ENCODE measurements at regions not wholly inside any gene's neighbourhood (a gene's known extent, or its start where the extent isn't known, plus 50 kb on each side); places are given as distances from the start of the nearest gene placed in this dataset.

- no peak for DNase-seq
These were observed 110.9 kb upstream of the SSTR4 start for GRCh38 chr20:22924046-22924737.

GRCh38 chr20:22924949-22925612 is 110.0 kb upstream of the SSTR4 start:
- no peak for DNase-seq

- no peak for DNase-seq
These were observed 109.5 kb upstream of the SSTR4 start for GRCh38 chr20:22925613-22925983.

GRCh38 chr20:22927537-22927936 is 107.6 kb upstream of the SSTR4 start:
- DNase-seq = no peak

GRCh38 chr20:22928679-22929078 is 106.4 kb upstream of the SSTR4 start:
- no peak for DNase-seq

- no peak for DNase-seq
These were observed 105.5 kb upstream of the SSTR4 start for GRCh38 chr20:22929661-22930060.

GRCh38 chr20:22931653-22932608 is 103.2 kb upstream of the SSTR4 start:
- DNase-seq = no peak

- no peak for DNase-seq
These were observed 95.9 kb upstream of the SSTR4 start for GRCh38 chr20:22939181-22939580.

- DNase-seq = no peak
These were observed 94.8 kb upstream of the SSTR4 start for GRCh38 chr20:22940350-22940749.

- no peak for DNase-seq
These were observed 93.6 kb upstream of the SSTR4 start for GRCh38 chr20:22941550-22941949.

GRCh38 chr20:22942742-22943141 is 92.4 kb upstream of the SSTR4 start:
- DNase-seq = no peak

- DNase-seq = no peak
These were observed 91.0 kb upstream of the SSTR4 start for GRCh38 chr20:22944062-22944461.

- DNase-seq = no peak
These were observed 90.2 kb upstream of the SSTR4 start for GRCh38 chr20:22944936-22945335.

- DNase-seq = no peak
These were observed 88.5 kb upstream of the SSTR4 start for GRCh38 chr20:22946596-22946995.

GRCh38 chr20:22949331-22950109 is 85.6 kb upstream of the SSTR4 start:
- no peak for DNase-seq

GRCh38 chr20:22951966-22952365 is 83.1 kb upstream of the SSTR4 start:
- DNase-seq = no peak

GRCh38 chr20:22954661-22955060 is 80.5 kb upstream of the SSTR4 start:
- no peak for DNase-seq

GRCh38 chr20:22958390-22958789 is 76.7 kb upstream of the SSTR4 start:
- DNase-seq = no peak

GRCh38 chr20:22962567-22963439 is 72.3 kb upstream of the SSTR4 start:
- DNase-seq = no peak

GRCh38 chr20:22963581-22963980 is 71.5 kb upstream of the SSTR4 start:
- DNase-seq = no peak

GRCh38 chr20:22966787-22967464 is 68.2 kb upstream of the SSTR4 start:
- no peak for DNase-seq

Measured in NCI-H2029 treated with DMSO at 0.1 percent for 48 hours (cell line).